Breast epithelium (tissue), 4 donors: ENCODE measurements at regions not wholly inside any gene's neighbourhood (a gene's known extent, or its start where the extent isn't known, plus 50 kb on each side); places are given as distances from the start of the nearest gene placed in this dataset.

Source experiments
- DNase-seq, 2 donors: peaks; one replicate each; pipeline ENCODE4 v3.0.0-alpha.2; 2019; ENCODE audit warnings: low spot score in 2 of 2
- H3K27ac ChIP-seq, 2 donors: fragments of 200-600 bp; sonication (generic) in 1 of 2; one replicate each; pipeline ENCODE4 v1.5.1; 2016 to 2019; ENCODE audit warnings: mild to moderate bottlenecking in 1 of 2
- H3K27me3 ChIP-seq, 2 donors: fragments of 200-600 bp; sonication (generic) in 1 of 2; one replicate each; pipeline versions ENCODE4 v1.5.1 to v1.6.0; 2017 to 2019; ENCODE audit warnings: control low read depth in 1 of 2, mild to moderate bottlenecking in 1 of 2
- H3K36me3 ChIP-seq: fragments of 200-600 bp; one replicate; pipeline ENCODE4 v1.5.1; 2019
- H3K4me1 ChIP-seq, 2 donors: fragments of 200-600 bp; sonication (generic); one replicate each; pipeline ENCODE4 v1.5.1; 2016 to 2019; ENCODE audit warnings: control low read depth in 1 of 2
- H3K4me3 ChIP-seq, 3 donors: fragments of 200-600 bp; sonication (generic); 1 replicate in 2 of 3; 2 replicates in 1 of 3; pipeline ENCODE4 v1.5.1; 2016 to 2019; ENCODE audit warnings: mild to moderate bottlenecking in 3 of 3, moderate library complexity in 2 of 3
- H3K9me3 ChIP-seq, 2 donors: fragments of 200-600 bp; sonication (generic) in 1 of 2; one replicate each; pipeline ENCODE4 v1.5.1; 2016 to 2019; ENCODE audit warnings: control low read depth in 1 of 2
- POLR2A ChIP-seq: fragments of 450-650 bp; IDR thresholded peaks from one replicate; pipeline ENCODE4 v1.6.1; 2016; ENCODE audit warnings: antibody characterized with exemption, mild to moderate bottlenecking, moderate library complexity
- POLR2AphosphoS5 ChIP-seq, 3 donors: sonication (generic); formaldehyde crosslinking; IDR thresholded peaks; one replicate each; pipeline ENCODE4 v1.6.1; 2017; ENCODE audit warnings: antibody characterized with exemption in 3 of 3
- intact Hi-C: fragments of 100-400 bp; cut with DNase I; formaldehyde crosslinking; loops from one replicate; pipeline ENCODE4 v1.15.1; 2023; ENCODE audit warnings: low total_unique reads
- TF ChIP-seq, protein P1 (sequence below), 3 donors: fragments of 450-650 bp; IDR thresholded peaks; one replicate each; pipeline ENCODE4 v1.5.1; 2016 to 2017; ENCODE audit warnings: antibody characterized with exemption in 3 of 3, mild to moderate bottlenecking in 3 of 3, moderate library complexity in 3 of 3

- DNase-seq, result no peak
- Histone ChIP-seq H3K27me3 (no peaks in the 10 kb centered on the region), H3K36me3 (no peaks in the 10 kb centered on the region), H3K27ac (peak overlapping the region in 1 of 2 donors; percentile 66), H3K4me3 (no peak overlapping the region), H3K9me3 (no peaks in the 10 kb centered on the region), H3K4me1 (no peaks in the 10 kb centered on the region)
- TF ChIP-seq POLR2A (no peak), POLR2AphosphoS5 (IDR thresholded peaks at IDR 0.05) (no peak)
- TF ChIP-seq, protein P1, sequence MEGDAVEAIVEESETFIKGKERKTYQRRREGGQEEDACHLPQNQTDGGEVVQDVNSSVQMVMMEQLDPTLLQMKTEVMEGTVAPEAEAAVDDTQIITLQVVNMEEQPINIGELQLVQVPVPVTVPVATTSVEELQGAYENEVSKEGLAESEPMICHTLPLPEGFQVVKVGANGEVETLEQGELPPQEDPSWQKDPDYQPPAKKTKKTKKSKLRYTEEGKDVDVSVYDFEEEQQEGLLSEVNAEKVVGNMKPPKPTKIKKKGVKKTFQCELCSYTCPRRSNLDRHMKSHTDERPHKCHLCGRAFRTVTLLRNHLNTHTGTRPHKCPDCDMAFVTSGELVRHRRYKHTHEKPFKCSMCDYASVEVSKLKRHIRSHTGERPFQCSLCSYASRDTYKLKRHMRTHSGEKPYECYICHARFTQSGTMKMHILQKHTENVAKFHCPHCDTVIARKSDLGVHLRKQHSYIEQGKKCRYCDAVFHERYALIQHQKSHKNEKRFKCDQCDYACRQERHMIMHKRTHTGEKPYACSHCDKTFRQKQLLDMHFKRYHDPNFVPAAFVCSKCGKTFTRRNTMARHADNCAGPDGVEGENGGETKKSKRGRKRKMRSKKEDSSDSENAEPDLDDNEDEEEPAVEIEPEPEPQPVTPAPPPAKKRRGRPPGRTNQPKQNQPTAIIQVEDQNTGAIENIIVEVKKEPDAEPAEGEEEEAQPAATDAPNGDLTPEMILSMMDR (IDR thresholded peaks at IDR 0.05), result no peak
- intact Hi-C loops, result loop anchor here (10.0 kb wide), 1 partner anchor 590 kb away; no protein-coding TSS in a partner anchor
Observed at GRCh38 chr1:221264848-221265247, 385.6 kb downstream of the HLX start.

DNA sequence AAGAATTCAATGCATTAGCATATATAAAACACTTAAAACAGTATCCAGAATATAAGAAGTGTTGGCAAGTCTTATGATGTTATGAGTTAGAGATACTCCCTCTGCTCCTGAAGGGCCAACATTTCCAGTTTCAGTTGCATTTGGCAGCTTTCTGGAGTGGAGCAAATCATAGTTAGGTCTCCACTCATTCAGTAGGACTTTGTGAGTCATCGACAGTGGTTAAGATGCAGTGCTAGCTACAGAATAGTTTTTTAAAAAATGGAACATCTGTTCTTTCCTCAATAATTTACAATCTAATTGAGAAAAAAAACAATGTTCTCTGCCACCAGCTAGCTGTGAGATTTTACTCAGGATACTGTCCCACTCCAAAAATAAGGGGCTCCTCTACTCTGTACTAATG, 389.1 kb downstream of the HLX start:
- H3K4me1 ChIP-seq, result no peaks in the 10 kb centered on the region
- H3K27me3 ChIP-seq, result no peaks in the 10 kb centered on the region
- no peaks in the 10 kb centered on the region for H3K9me3 ChIP-seq
- intact Hi-C loops, result loop anchor here (10.0 kb wide), 1 partner anchor 587 kb away; no protein-coding TSS in a partner anchor
- no peak for DNase-seq
- H3K27ac ChIP-seq, result no peak overlapping the region
- no peak overlapping the region for H3K4me3 ChIP-seq
- H3K36me3 ChIP-seq, result no peaks in the 10 kb centered on the region
- no peak for TF ChIP-seq POLR2AphosphoS5 (IDR thresholded peaks at IDR 0.05)
- TF ChIP-seq POLR2A, result no peak
- TF ChIP-seq, protein P1 (IDR thresholded peaks at IDR 0.05), result no peak

GRCh38 chr1:221271701-221272100, 392.5 kb downstream of the HLX start:
- intact Hi-C loops, result no loop called here
- H3K27me3 ChIP-seq, result no peaks in the 10 kb centered on the region

GRCh38 chr1:221272940-221273339, 393.7 kb downstream of the HLX start:
- H3K36me3 ChIP-seq, result no peaks in the 10 kb centered on the region
- H3K27me3 ChIP-seq, result no peaks in the 10 kb centered on the region
- no peak overlapping the region for H3K27ac ChIP-seq
- intact Hi-C loops, result no loop called here
- no peak for TF ChIP-seq POLR2AphosphoS5 (IDR thresholded peaks at IDR 0.05)
- TF ChIP-seq POLR2A, result no peak
- TF ChIP-seq, protein P1 (IDR thresholded peaks at IDR 0.05), result no peak
- no peaks in the 10 kb centered on the region for H3K9me3 ChIP-seq
- DNase-seq, result no peak
- H3K4me3 ChIP-seq, result no peak overlapping the region
- no peaks in the 10 kb centered on the region for H3K4me1 ChIP-seq

More at GRCh38 chr1:221271701-221272100, 392.5 kb downstream of the HLX start:
- no peak overlapping the region for H3K27ac ChIP-seq
- H3K36me3 ChIP-seq, result no peaks in the 10 kb centered on the region
- no peaks in the 10 kb centered on the region for H3K9me3 ChIP-seq
- no peak overlapping the region for H3K4me3 ChIP-seq
- no peak for DNase-seq
- no peaks in the 10 kb centered on the region for H3K4me1 ChIP-seq
- TF ChIP-seq, protein P1 (IDR thresholded peaks at IDR 0.05), result no peak
- no peak for TF ChIP-seq POLR2A
- TF ChIP-seq POLR2AphosphoS5 (IDR thresholded peaks at IDR 0.05), result no peak

- Histone ChIP-seq H3K4me1 (no peaks in the 10 kb centered on the region), H3K27me3 (no peaks in the 10 kb centered on the region), H3K36me3 (no peaks in the 10 kb centered on the region), H3K27ac (no peak overlapping the region), H3K4me3 (no peak overlapping the region), H3K9me3 (no peaks in the 10 kb centered on the region)
- TF ChIP-seq, protein P1 (IDR thresholded peaks at IDR 0.05), result no peak
- no peak for TF ChIP-seq POLR2A
- no peak for TF ChIP-seq POLR2AphosphoS5 (IDR thresholded peaks at IDR 0.05)
- intact Hi-C loops, result no loop called here
- no peak for DNase-seq
Observed at GRCh38 chr1:221274373-221274772, 395.1 kb downstream of the HLX start.
